Keratinocyte (primary cell): ENCODE measurements at regions not wholly inside any gene's neighbourhood (a gene's known extent, or its start where the extent isn't known, plus 50 kb on each side); places are given as distances from the start of the nearest gene placed in this dataset.

Experiments used
- DNase-seq: peaks from one replicate; pipeline ENCODE4 v3.0.0-alpha.2; 2011; ENCODE audit warnings: low read depth, missing footprints, low spot score
- FAIRE-seq: peaks from 2 replicates; lab custom pipeline; 2011; peaks lifted over from hg19 to GRCh38; lab: Jason Lieb, UNC
- H2AFZ ChIP-seq: 2 replicates; pipeline ENCODE4 v1.6.0; 2012; ENCODE audit warnings: low read length, control low read depth, inconsistent platforms; ENCODE audit not compliant: control insufficient read depth
- H3K27ac ChIP-seq: 2 replicates; pipeline ENCODE4 v1.5.1; 2011; ENCODE audit warnings: low read length; ENCODE audit not compliant: control insufficient read depth, insufficient read depth
- H3K27me3 ChIP-seq: 3 replicates; pipeline ENCODE4 v1.6.0; 2011; ENCODE audit warnings: low read length; ENCODE audit not compliant: control insufficient read depth, insufficient read depth; ENCODE audit errors: extremely low read depth
- H3K36me3 ChIP-seq, 2 experiments: 2 replicates in 1 of 2; 3 replicates in 1 of 2; pipeline ENCODE4 v1.5.1; 2011; ENCODE audit warnings: low read length in 2 of 2, mild to moderate bottlenecking in 1 of 2; ENCODE audit not compliant: control insufficient read depth in 2 of 2, insufficient read depth in 2 of 2; ENCODE audit errors: extremely low read depth in 1 of 2
- H3K4me1 ChIP-seq: 3 replicates; pipeline ENCODE4 v1.5.1; 2011; ENCODE audit warnings: low read length; ENCODE audit not compliant: control insufficient read depth, insufficient read depth; ENCODE audit errors: extremely low read depth
- H3K4me2 ChIP-seq: 3 replicates; pipeline ENCODE4 v1.6.0; 2011; ENCODE audit warnings: low read depth, low read length; ENCODE audit not compliant: control insufficient read depth, insufficient read depth; ENCODE audit errors: extremely low read depth
- H3K4me3 ChIP-seq, 3 experiments: fragments of 200-600 bp in 1 of 3; sonication (generic) in 1 of 3; 2 replicates in 2 of 3; 3 replicates in 1 of 3; pipeline ENCODE4 v1.5.1; 2011 to 2016; ENCODE audit warnings: low read length in 3 of 3, mild to moderate bottlenecking in 3 of 3, control low read depth in 2 of 3, inconsistent platforms in 1 of 3, low read depth in 1 of 3, mixed read lengths in 1 of 3, mixed run types in 1 of 3, moderate library complexity in 1 of 3; ENCODE audit not compliant: control insufficient read depth in 2 of 3, insufficient read depth in 2 of 3; ENCODE audit errors: extremely low read depth in 1 of 3
- H3K79me2 ChIP-seq: 2 replicates; pipeline ENCODE4 v1.6.0; 2012; ENCODE audit warnings: low read length; ENCODE audit not compliant: control insufficient read depth, insufficient read depth
- H3K9ac ChIP-seq: 3 replicates; pipeline ENCODE4 v1.6.0; 2011; ENCODE audit warnings: low read length; ENCODE audit not compliant: control insufficient read depth, insufficient read depth; ENCODE audit errors: extremely low read depth
- H3K9me1 ChIP-seq: 3 replicates; pipeline ENCODE4 v1.6.0; 2011; ENCODE audit warnings: low read length; ENCODE audit not compliant: control insufficient read depth, insufficient read depth; ENCODE audit errors: extremely low read depth
- H3K9me3 ChIP-seq: 2 replicates; pipeline ENCODE4 v1.5.1; 2012; ENCODE audit warnings: low read depth, low read length; ENCODE audit not compliant: control insufficient read depth
- H4K20me1 ChIP-seq: 3 replicates; pipeline ENCODE4 v1.6.0; 2011; ENCODE audit warnings: low read length; ENCODE audit not compliant: control insufficient read depth, insufficient read depth; ENCODE audit errors: extremely low read depth
- EZH2 ChIP-seq: IDR thresholded peaks from one replicate; pipeline ENCODE4 v1.6.1; 2012; ENCODE audit warnings: inconsistent platforms, mild to moderate bottlenecking, low read length, moderate library complexity
- dilution Hi-C: fragments of 300-500 bp; cut with MboI; formaldehyde crosslinking; loops from one replicate; pipeline ENCODE4 v1.7.0; 2020; ENCODE audit warnings: low sequenced_read_pairs; ENCODE audit not compliant: extremely low pct_ligation_motif_present
- TF ChIP-seq, protein P1 (sequence below), 3 experiments: IDR thresholded peaks in 1 of 3; conservative IDR thresholded peaks in 1 of 3; optimal IDR thresholded peaks in 1 of 3; 2 replicates in 2 of 3; 3 replicates in 1 of 3; pipeline versions ENCODE3 to v1.5.1; 2011; ENCODE audit warnings: low read length in 3 of 3, mild to moderate bottlenecking in 3 of 3, moderate library complexity in 2 of 3, control low read depth in 1 of 3, inconsistent platforms in 1 of 3; ENCODE audit not compliant: insufficient read depth in 2 of 3; ENCODE audit errors: extremely low read depth in 1 of 3

DNA sequence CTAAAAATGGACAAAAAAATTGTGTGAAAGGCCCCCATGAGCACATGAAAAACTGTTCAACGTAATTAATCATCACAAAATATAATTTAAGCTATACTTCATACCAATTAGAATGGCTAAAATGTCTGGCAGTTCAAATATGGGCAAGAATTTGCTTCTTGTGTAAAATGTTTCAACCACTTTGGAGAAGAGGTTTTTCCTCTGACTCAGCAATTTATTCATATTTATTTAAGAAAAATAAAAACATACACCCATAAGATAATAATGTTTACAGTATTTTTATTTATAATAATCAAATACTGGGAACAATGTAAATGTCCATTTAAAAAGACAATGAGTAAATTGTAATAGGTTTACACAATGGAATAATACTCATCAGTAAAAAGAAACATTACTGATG, 395.1 kb upstream of the KHDRBS2 start:
- Histone ChIP-seq H3K27ac (no peak overlapping the region), H3K27me3 (no peaks in the 10 kb centered on the region), H3K36me3 (no peaks in the 10 kb centered on the region), H3K9me3 (no peaks in the 10 kb centered on the region), H3K4me1 (no peaks in the 10 kb centered on the region), H3K9ac (no peak overlapping the region), H3K4me2 (no peak overlapping the region), H2AFZ (no peak overlapping the region), H3K9me1 (no peaks in the 10 kb centered on the region), H3K79me2 (no peaks in the 10 kb centered on the region), H4K20me1 (no peaks in the 10 kb centered on the region), H3K4me3 (no peak overlapping the region)
- DNase-seq (no peak), FAIRE-seq (no peak)
- dilution Hi-C loops = no loop called here
- no peak for TF ChIP-seq EZH2
- TF ChIP-seq, protein P1, sequence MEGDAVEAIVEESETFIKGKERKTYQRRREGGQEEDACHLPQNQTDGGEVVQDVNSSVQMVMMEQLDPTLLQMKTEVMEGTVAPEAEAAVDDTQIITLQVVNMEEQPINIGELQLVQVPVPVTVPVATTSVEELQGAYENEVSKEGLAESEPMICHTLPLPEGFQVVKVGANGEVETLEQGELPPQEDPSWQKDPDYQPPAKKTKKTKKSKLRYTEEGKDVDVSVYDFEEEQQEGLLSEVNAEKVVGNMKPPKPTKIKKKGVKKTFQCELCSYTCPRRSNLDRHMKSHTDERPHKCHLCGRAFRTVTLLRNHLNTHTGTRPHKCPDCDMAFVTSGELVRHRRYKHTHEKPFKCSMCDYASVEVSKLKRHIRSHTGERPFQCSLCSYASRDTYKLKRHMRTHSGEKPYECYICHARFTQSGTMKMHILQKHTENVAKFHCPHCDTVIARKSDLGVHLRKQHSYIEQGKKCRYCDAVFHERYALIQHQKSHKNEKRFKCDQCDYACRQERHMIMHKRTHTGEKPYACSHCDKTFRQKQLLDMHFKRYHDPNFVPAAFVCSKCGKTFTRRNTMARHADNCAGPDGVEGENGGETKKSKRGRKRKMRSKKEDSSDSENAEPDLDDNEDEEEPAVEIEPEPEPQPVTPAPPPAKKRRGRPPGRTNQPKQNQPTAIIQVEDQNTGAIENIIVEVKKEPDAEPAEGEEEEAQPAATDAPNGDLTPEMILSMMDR (optimal IDR thresholded peaks at IDR 0.05 in 1 of 3, IDR thresholded peaks at IDR 0.05 in 1 of 3, conservative IDR thresholded peaks at IDR 0.05 in 1 of 3; ENCODE audit: extremely low read depth in 1 of 3, insufficient read depth in 2 of 3, low read length in 3 of 3) = no peak

DNA sequence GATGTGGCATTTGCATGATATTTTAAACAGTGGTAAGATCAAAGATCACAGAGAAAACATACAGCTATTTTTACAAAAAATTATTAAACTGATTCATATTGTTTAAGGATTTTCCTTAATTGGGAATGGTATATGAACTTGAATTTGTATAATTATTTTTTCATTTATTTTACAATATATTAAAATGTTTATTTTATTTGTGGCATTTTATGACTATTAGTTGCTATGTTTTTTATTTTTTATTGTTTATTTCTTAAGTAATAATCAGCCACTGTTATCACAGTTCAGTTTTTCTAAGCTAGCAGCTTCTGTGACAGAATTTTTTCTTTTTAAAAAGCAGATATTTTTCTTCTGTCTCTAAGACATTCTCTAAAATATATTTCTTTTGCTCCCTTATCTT, 387.0 kb upstream of the KHDRBS2 start:
- no peak overlapping the region for H3K4me3 ChIP-seq
- FAIRE-seq = no peak

More for the DNA sequence above, 387.0 kb upstream of the KHDRBS2 start:
- no peaks in the 10 kb centered on the region for H3K9me3 ChIP-seq
- no peaks in the 10 kb centered on the region for H3K27me3 ChIP-seq
- H3K9ac ChIP-seq = no peak overlapping the region
- no peaks in the 10 kb centered on the region for H3K9me1 ChIP-seq
- H4K20me1 ChIP-seq = no peaks in the 10 kb centered on the region
- H3K4me2 ChIP-seq = no peak overlapping the region
- TF ChIP-seq, protein P1 (optimal IDR thresholded peaks at IDR 0.05 in 1 of 3, IDR thresholded peaks at IDR 0.05 in 1 of 3, conservative IDR thresholded peaks at IDR 0.05 in 1 of 3; ENCODE audit: extremely low read depth in 1 of 3, insufficient read depth in 2 of 3, low read length in 3 of 3) = no peak
- no peak for TF ChIP-seq EZH2
- H3K27ac ChIP-seq = no peak overlapping the region
- H3K4me1 ChIP-seq = no peaks in the 10 kb centered on the region
- H3K79me2 ChIP-seq = no peaks in the 10 kb centered on the region
- no peak overlapping the region for H2AFZ ChIP-seq
- no peak for DNase-seq
- H3K36me3 ChIP-seq = no peaks in the 10 kb centered on the region
- dilution Hi-C loops = no loop called here
